ENCODE measurements at regions not wholly inside any gene's neighbourhood (a gene's known extent, or its start where the extent isn't known, plus 50 kb on each side); places are given as distances from the start of the nearest gene placed in this dataset.

- no peaks in the 10 kb centered on the region for H3K27me3 ChIP-seq (replicated peaks; ENCODE audit: control insufficient read depth, insufficient read depth, low read length)
- H3K9ac ChIP-seq (ENCODE audit: low read length), result no peak overlapping the region
- no peaks in the 10 kb centered on the region for H3K36me3 ChIP-seq (ENCODE audit: control insufficient read depth, insufficient read depth, low read length, severe bottlenecking)
- H3K9me3 ChIP-seq (ENCODE audit: control insufficient read depth, low read length), result no peaks in the 10 kb centered on the region
- no peak for DNase-seq (ENCODE audit: low read depth)
- no peaks in the 10 kb centered on the region for H3K4me1 ChIP-seq (ENCODE audit: control insufficient read depth, insufficient read depth, low read length)
- no peak overlapping the region for H3K4me3 ChIP-seq (ENCODE audit: low read length)
Measured at GRCh38 chr2:139409212-139409611, 629.0 kb upstream of the NXPH2 start.

DNA sequence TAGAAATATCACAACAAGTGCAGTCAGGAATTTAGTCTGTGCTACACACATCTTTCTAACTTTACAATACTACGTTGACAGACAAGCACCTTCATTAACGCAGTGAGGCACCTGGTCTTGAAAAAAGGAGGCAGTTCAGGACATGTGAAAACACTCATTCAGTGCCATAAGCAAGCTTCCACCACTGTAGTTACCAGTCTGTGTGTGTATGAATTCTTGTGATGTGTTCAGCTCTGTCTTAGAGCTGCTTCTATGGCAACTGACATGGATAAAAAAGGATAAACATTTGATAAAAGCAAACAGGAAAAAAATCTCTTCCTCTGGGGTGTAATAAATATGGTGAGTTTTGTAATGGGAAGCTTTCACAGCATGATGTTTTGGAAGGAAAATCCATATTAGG is 623.8 kb upstream of the NXPH2 start:
- Histone ChIP-seq H3K27me3 (replicated peaks; ENCODE audit: control insufficient read depth, insufficient read depth, low read length) (no peaks in the 10 kb centered on the region), H3K4me3 (ENCODE audit: low read length) (no peak overlapping the region), H3K9ac (ENCODE audit: low read length) (no peak overlapping the region), H3K36me3 (ENCODE audit: control insufficient read depth, insufficient read depth, low read length, severe bottlenecking) (no peaks in the 10 kb centered on the region), H3K4me1 (ENCODE audit: control insufficient read depth, insufficient read depth, low read length) (no peaks in the 10 kb centered on the region), H3K9me3 (ENCODE audit: control insufficient read depth, low read length) (no peaks in the 10 kb centered on the region)
- DNase-seq (ENCODE audit: low read depth), result no peak

DNA sequence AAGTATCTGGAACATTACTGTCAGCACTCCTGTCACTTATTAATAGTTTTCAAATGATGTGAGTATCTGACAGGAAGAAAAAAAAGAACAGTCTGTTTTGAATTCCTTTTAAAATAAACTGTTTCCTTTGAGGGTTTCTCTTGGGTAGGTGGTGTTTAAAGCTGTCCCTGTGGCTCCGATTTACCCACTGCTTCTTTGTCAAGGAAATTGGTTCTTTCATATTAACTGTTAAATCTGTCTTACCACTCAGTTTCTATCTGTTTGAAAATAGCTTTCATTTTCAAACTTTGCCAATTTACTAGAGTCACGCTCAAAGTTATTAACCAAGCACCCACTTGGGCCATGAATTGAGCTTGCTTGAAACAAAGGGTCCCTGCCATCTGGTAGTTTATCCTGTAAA is 614.6 kb upstream of the NXPH2 start:
- DNase-seq (ENCODE audit: low read depth), result no peak
- H3K9ac ChIP-seq (ENCODE audit: low read length), result no peak overlapping the region
- no peaks in the 10 kb centered on the region for H3K4me1 ChIP-seq (ENCODE audit: control insufficient read depth, insufficient read depth, low read length)
- H3K4me3 ChIP-seq (ENCODE audit: low read length), result no peak overlapping the region
- no peaks in the 10 kb centered on the region for H3K36me3 ChIP-seq (ENCODE audit: control insufficient read depth, insufficient read depth, low read length, severe bottlenecking)
- H3K27me3 ChIP-seq (replicated peaks; ENCODE audit: control insufficient read depth, insufficient read depth, low read length), result no peaks in the 10 kb centered on the region
- no peaks in the 10 kb centered on the region for H3K9me3 ChIP-seq (ENCODE audit: control insufficient read depth, low read length)

DNA sequence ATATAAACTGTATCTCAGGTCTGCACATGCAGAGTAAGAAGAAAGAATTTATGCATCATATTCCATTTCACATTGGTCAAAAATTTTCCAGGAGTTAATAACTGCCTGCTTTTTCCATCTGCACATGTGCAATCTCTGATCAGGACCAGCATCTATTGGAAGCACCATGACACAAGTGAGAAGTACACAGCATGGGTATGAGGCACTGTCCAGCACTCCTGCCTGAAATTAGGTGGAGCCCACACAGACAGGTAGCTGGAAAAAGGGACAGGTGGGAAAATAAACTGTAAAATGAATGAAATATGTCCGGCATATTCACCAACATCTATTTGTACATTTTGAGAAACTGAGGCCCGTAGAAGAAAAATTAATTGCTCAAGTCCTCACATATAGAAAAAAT is 609.2 kb upstream of the NXPH2 start:
- Histone ChIP-seq H3K4me1 (ENCODE audit: control insufficient read depth, insufficient read depth, low read length) (no peaks in the 10 kb centered on the region), H3K27me3 (replicated peaks; ENCODE audit: control insufficient read depth, insufficient read depth, low read length) (no peaks in the 10 kb centered on the region), H3K4me3 (ENCODE audit: low read length) (no peak overlapping the region), H3K9ac (ENCODE audit: low read length) (no peak overlapping the region), H3K36me3 (ENCODE audit: control insufficient read depth, insufficient read depth, low read length, severe bottlenecking) (no peaks in the 10 kb centered on the region), H3K9me3 (ENCODE audit: control insufficient read depth, low read length) (no peaks in the 10 kb centered on the region)
- DNase-seq (ENCODE audit: low read depth), result no peak

GRCh38 chr2:139386401-139386800 is 606.2 kb upstream of the NXPH2 start:
- Histone ChIP-seq H3K9me3 (ENCODE audit: control insufficient read depth, low read length) (no peaks in the 10 kb centered on the region), H3K4me1 (ENCODE audit: control insufficient read depth, insufficient read depth, low read length) (no peaks in the 10 kb centered on the region), H3K36me3 (ENCODE audit: control insufficient read depth, insufficient read depth, low read length, severe bottlenecking) (no peaks in the 10 kb centered on the region), H3K9ac (ENCODE audit: low read length) (no peak overlapping the region), H3K4me3 (ENCODE audit: low read length) (no peak overlapping the region), H3K27me3 (replicated peaks; ENCODE audit: control insufficient read depth, insufficient read depth, low read length) (no peaks in the 10 kb centered on the region)
- no peak for DNase-seq (ENCODE audit: low read depth)

GRCh38 chr2:139383532-139383931 is 603.3 kb upstream of the NXPH2 start:
- H3K9ac ChIP-seq (ENCODE audit: low read length), result no peak overlapping the region
- no peaks in the 10 kb centered on the region for H3K27me3 ChIP-seq (replicated peaks; ENCODE audit: control insufficient read depth, insufficient read depth, low read length)
- H3K4me3 ChIP-seq (ENCODE audit: low read length), result no peak overlapping the region
- H3K9me3 ChIP-seq (ENCODE audit: control insufficient read depth, low read length), result no peaks in the 10 kb centered on the region
- no peaks in the 10 kb centered on the region for H3K4me1 ChIP-seq (ENCODE audit: control insufficient read depth, insufficient read depth, low read length)
- H3K36me3 ChIP-seq (ENCODE audit: control insufficient read depth, insufficient read depth, low read length, severe bottlenecking), result no peaks in the 10 kb centered on the region
- DNase-seq (ENCODE audit: low read depth), result no peak

DNA sequence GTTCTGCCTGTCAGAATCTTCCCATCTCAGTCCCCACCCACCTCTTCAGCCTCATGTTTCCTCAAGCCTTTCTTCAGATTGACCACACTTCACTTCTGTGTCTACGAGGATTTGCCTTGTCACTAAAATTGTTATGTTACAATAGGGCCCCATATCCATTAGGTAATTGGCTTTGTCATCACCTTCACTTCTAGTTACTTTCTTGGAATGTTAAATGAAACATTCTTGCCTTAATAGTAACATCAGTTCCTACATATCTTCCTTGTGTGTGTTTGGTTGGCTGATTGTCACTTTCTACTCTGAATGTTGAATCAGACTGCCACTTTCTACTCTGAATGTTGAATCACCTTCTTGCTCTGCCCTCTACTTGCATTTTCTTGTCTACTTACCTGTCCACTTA is 599.9 kb upstream of the NXPH2 start:
- no peaks in the 10 kb centered on the region for H3K27me3 ChIP-seq (replicated peaks; ENCODE audit: control insufficient read depth, insufficient read depth, low read length)
- H3K36me3 ChIP-seq (ENCODE audit: control insufficient read depth, insufficient read depth, low read length, severe bottlenecking), result no peaks in the 10 kb centered on the region
- no peak overlapping the region for H3K4me3 ChIP-seq (ENCODE audit: low read length)
- no peak for DNase-seq (ENCODE audit: low read depth)
- H3K4me1 ChIP-seq (ENCODE audit: control insufficient read depth, insufficient read depth, low read length), result no peaks in the 10 kb centered on the region
- H3K9ac ChIP-seq (ENCODE audit: low read length), result no peak overlapping the region
- H3K9me3 ChIP-seq (ENCODE audit: control insufficient read depth, low read length), result no peaks in the 10 kb centered on the region

- H3K4me1 ChIP-seq (ENCODE audit: control insufficient read depth, insufficient read depth, low read length), result no peaks in the 10 kb centered on the region
- no peak overlapping the region for H3K4me3 ChIP-seq (ENCODE audit: low read length)
- H3K27me3 ChIP-seq (replicated peaks; ENCODE audit: control insufficient read depth, insufficient read depth, low read length), result no peaks in the 10 kb centered on the region
- H3K9me3 ChIP-seq (ENCODE audit: control insufficient read depth, low read length), result no peaks in the 10 kb centered on the region
- no peak for DNase-seq (ENCODE audit: low read depth)
- H3K36me3 ChIP-seq (ENCODE audit: control insufficient read depth, insufficient read depth, low read length, severe bottlenecking), result no peaks in the 10 kb centered on the region
- no peak overlapping the region for H3K9ac ChIP-seq (ENCODE audit: low read length)
Measured at GRCh38 chr2:139378373-139378772, 598.2 kb upstream of the NXPH2 start.

DNA sequence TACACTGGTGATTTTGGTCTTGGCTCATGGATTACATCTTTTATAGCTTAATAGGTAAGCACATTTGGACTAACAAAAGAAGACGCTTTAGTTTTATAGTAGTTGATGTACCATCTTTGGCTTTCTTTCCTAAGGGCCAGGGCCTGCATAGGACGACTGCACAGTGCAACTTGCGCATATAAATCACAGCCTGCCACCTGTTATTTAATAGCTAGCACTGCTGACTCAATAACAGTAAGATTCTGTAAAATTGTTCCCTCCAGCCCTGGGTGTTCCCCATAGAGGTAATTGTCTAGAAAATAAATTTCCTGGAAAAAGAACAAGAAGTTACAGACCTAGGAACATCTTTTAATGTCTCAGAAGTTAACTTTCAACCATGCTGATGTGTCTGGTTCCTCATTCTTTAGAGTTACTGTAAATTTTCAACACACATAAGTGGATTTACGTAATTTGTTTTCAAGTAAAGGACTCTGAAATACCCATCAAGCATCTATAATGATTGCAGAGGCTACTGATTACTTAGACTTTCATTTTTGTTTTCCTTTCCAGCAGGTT is 594.2 kb upstream of the NXPH2 start:
- H3K4me1 ChIP-seq (ENCODE audit: control insufficient read depth, insufficient read depth, low read length), result no peaks in the 10 kb centered on the region
- H3K27me3 ChIP-seq (replicated peaks; ENCODE audit: control insufficient read depth, insufficient read depth, low read length), result no peaks in the 10 kb centered on the region
- H3K9me3 ChIP-seq (ENCODE audit: control insufficient read depth, low read length), result no peaks in the 10 kb centered on the region
- no peak overlapping the region for H3K4me3 ChIP-seq (ENCODE audit: low read length)
- H3K36me3 ChIP-seq (ENCODE audit: control insufficient read depth, insufficient read depth, low read length, severe bottlenecking), result no peaks in the 10 kb centered on the region
- no peak overlapping the region for H3K9ac ChIP-seq (ENCODE audit: low read length)
- no peak for DNase-seq (ENCODE audit: low read depth)

- Histone ChIP-seq H3K36me3 (ENCODE audit: control insufficient read depth, insufficient read depth, low read length, severe bottlenecking) (no peaks in the 10 kb centered on the region), H3K9me3 (ENCODE audit: control insufficient read depth, low read length) (no peaks in the 10 kb centered on the region), H3K4me1 (ENCODE audit: control insufficient read depth, insufficient read depth, low read length) (no peaks in the 10 kb centered on the region), H3K27me3 (replicated peaks; ENCODE audit: control insufficient read depth, insufficient read depth, low read length) (no peaks in the 10 kb centered on the region), H3K9ac (ENCODE audit: low read length) (no peak overlapping the region), H3K4me3 (ENCODE audit: low read length) (no peak overlapping the region)
- DNase-seq (ENCODE audit: low read depth), result no peak
Measured at GRCh38 chr2:139369423-139370409, 589.5 kb upstream of the NXPH2 start.

DNA sequence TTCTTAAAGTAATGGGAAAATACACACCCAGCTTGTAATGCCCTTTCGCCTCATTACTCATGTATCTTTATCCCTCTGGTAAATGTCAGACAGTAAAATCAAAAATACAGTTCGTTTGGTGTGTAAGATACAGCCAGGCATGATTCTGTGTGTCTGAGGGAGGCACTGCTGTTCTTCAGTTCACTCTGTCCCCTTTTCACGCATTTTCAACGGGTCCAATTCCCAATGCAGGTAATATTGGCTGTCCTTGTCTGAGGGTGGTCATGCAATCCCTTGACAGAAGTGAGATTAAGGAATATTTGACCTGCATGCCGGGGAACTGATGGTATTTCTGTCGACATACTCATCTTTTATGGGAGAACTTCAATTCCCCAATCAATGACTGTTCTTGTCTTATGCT is 587.2 kb upstream of the NXPH2 start:
- no peak for DNase-seq (ENCODE audit: low read depth)
- Histone ChIP-seq H3K36me3 (ENCODE audit: control insufficient read depth, insufficient read depth, low read length, severe bottlenecking) (no peaks in the 10 kb centered on the region), H3K9me3 (ENCODE audit: control insufficient read depth, low read length) (no peaks in the 10 kb centered on the region)

More for the DNA sequence above, 587.2 kb upstream of the NXPH2 start:
- Histone ChIP-seq H3K4me3 (ENCODE audit: low read length) (no peak overlapping the region), H3K27me3 (replicated peaks; ENCODE audit: control insufficient read depth, insufficient read depth, low read length) (no peaks in the 10 kb centered on the region), H3K4me1 (ENCODE audit: control insufficient read depth, insufficient read depth, low read length) (no peaks in the 10 kb centered on the region), H3K9ac (ENCODE audit: low read length) (no peak overlapping the region)
